Spleen (tissue), 7 donors: ENCODE measurements at regions not wholly inside any gene's neighbourhood (a gene's known extent, or its start where the extent isn't known, plus 50 kb on each side); places are given as distances from the start of the nearest gene placed in this dataset.

Experiments used
- POLR2AphosphoS5 ChIP-seq, 3 donors: sonication (generic); formaldehyde crosslinking; IDR thresholded peaks; one replicate each; pipeline ENCODE4 v1.5.1; 2017; ENCODE audit warnings: antibody characterized with exemption in 3 of 3
- TF ChIP-seq, protein P1 (sequence below), 11 experiments: fragments of 200-600 bp in 7 of 11; fragments of 450-650 bp in 4 of 11; sonication (generic) in 4 of 11; IDR thresholded peaks in 8 of 11; conservative IDR thresholded peaks in 3 of 11; 1 replicate in 7 of 11; 2 replicates in 4 of 11; pipeline versions ENCODE4 v1.4.0 to v1.8.0; 2016 to 2021; ENCODE audit warnings: antibody characterized with exemption in 11 of 11, inconsistent platforms in 4 of 11, mild to moderate bottlenecking in 1 of 11
- donor health status: DM: no; HTN: no; CAD: no; lungs with moderate emphysema.
- donor health status: DM: no; HTN: no; CAD: no.
- donor health status: DM: no; HTN: no; CAD: no.

DNA sequence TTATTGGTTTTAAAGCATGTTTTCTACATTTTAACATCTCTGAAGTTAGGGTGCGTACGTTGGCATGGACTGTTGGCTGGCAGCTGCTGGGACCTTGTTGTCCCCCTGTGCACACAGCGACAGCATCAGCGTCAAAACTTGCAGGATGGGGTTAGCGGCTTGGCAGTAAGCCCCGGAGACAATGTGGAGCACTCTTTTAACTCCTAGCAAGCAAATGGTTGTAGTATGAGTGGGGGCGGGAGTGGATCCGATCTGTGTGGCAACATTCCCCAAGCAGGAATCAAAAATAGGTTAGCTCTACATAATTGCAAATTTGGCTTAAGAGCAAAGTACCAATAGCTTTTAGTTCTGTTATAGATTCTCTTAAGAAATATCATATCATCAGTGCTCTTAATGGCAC, 70.1 kb downstream of the NRN1 start:
- TF ChIP-seq POLR2AphosphoS5 (IDR thresholded peaks at IDR 0.05): no peak
- TF ChIP-seq, protein P1, sequence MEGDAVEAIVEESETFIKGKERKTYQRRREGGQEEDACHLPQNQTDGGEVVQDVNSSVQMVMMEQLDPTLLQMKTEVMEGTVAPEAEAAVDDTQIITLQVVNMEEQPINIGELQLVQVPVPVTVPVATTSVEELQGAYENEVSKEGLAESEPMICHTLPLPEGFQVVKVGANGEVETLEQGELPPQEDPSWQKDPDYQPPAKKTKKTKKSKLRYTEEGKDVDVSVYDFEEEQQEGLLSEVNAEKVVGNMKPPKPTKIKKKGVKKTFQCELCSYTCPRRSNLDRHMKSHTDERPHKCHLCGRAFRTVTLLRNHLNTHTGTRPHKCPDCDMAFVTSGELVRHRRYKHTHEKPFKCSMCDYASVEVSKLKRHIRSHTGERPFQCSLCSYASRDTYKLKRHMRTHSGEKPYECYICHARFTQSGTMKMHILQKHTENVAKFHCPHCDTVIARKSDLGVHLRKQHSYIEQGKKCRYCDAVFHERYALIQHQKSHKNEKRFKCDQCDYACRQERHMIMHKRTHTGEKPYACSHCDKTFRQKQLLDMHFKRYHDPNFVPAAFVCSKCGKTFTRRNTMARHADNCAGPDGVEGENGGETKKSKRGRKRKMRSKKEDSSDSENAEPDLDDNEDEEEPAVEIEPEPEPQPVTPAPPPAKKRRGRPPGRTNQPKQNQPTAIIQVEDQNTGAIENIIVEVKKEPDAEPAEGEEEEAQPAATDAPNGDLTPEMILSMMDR (IDR thresholded peaks at IDR 0.05 in 8 of 11, conservative IDR thresholded peaks at IDR 0.05 in 3 of 11): no peak
